ENCODE measurements at regions not wholly inside any gene's neighbourhood (a gene's known extent, or its start where the extent isn't known, plus 50 kb on each side); places are given as distances from the start of the nearest gene placed in this dataset.

DNA sequence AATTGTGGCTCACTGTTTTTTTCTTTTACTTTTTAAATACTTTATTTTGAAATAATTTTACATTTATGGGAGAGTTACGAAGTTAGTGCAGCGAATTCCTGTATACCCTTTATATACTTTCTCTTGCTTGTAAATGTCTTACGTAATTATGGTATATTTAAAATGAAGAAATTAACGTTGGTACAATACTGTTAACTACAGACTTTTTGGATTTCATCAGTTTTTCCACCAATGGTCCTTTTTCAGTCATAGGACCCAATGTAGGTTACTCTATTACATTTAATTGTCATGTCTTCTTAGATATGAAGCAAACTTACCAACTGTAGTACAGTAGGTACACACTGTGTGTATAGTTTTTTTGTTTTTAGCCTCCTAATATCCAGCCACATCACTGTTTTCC lies 76.3 kb downstream of the BOLA3 start:
- no peak for DNase-seq
- H3K4me1 Mint-ChIP-seq, result peaks cover 11% of the 10 kb centered on the region
- CTCF ChIA-PET, result no interaction called here
- no peaks in the 10 kb centered on the region for H3K27me3 Mint-ChIP-seq
- H3K9me3 Mint-ChIP-seq, result no peaks in the 10 kb centered on the region
- no peak overlapping the region for H3K27ac Mint-ChIP-seq
- POLR2A ChIA-PET, result no interaction called here
- H3K36me3 Mint-ChIP-seq (ENCODE audit: low read depth), result peaks cover 35% of the 10 kb centered on the region
- no peak overlapping the region for H3K4me3 Mint-ChIP-seq

DNA sequence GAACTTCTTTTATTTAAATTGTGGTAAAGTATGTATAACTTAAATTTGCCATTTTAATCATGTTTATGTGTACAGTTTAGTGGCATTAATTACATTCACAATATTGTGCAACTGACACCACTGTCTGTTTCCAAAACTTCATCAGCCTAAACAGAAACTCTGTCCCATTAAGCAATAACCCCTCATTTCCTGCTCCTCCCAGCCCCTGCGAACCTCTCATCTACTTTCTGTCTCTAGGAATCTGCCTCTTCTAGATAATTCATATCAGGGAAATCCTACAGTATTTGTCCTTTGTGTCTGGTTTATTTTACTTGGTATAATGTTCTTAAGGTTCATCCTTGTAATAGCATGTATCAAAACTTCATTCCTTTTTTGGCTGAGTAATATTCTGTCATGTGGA lies 75.1 kb downstream of the BOLA3 start:
- no peak for DNase-seq
- H3K27me3 Mint-ChIP-seq, result no peaks in the 10 kb centered on the region
- H3K4me1 Mint-ChIP-seq, result peaks cover 11% of the 10 kb centered on the region
- POLR2A ChIA-PET, result no interaction called here
- peaks cover 33% of the 10 kb centered on the region for H3K36me3 Mint-ChIP-seq (ENCODE audit: low read depth)
- CTCF ChIA-PET, result no interaction called here
- H3K27ac Mint-ChIP-seq, result no peak overlapping the region
- H3K9me3 Mint-ChIP-seq, result no peaks in the 10 kb centered on the region
- H3K4me3 Mint-ChIP-seq, result no peak overlapping the region

DNA sequence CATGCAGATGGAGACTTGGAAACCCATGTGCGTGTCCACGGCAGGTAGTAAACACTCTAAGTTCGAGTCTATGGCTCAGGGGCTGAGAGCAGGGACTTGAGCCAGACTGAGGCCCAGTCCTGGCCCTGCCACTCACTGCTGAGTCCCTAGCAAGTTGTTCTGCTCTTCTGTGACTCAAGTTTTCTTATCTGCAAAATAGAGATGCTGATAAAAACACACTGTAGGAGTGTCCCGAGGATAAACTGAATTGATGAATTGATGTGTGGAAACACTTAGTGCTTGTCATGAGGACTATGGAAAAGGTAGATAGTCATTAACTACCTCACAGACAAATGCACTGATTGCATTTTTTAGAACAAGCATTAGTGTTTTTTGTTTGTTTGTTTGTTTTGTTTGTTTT lies 73.2 kb downstream of the BOLA3 start:
- H3K4me3 Mint-ChIP-seq, result no peak overlapping the region
- ChIA-PET CTCF (no interaction called here), POLR2A (no interaction called here)
- no peaks in the 10 kb centered on the region for H3K9me3 Mint-ChIP-seq
- no peak for DNase-seq
- H3K27me3 Mint-ChIP-seq, result no peaks in the 10 kb centered on the region
- peaks cover 31% of the 10 kb centered on the region for H3K36me3 Mint-ChIP-seq (ENCODE audit: low read depth)
- peaks cover 11% of the 10 kb centered on the region for H3K4me1 Mint-ChIP-seq
- no peak overlapping the region for H3K27ac Mint-ChIP-seq

DNA sequence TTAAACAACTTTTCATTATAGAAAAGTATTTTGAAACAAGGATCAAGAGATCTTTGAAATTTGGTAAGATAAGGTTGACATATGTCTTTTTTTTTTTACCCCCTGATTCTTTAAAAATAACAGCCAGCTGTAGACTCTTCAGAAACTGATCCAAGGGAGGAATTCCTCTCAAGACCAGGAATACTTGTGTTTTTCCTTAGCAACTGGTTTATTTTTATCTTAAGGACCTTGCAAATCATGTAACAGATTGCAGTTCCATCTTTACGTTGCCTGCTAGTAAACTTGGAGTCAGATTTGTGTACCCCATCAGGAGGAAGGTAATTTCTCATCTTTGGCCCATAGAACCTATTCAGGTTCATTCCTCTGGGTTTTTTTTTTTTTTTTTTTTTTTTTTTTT lies 71.6 kb downstream of the BOLA3 start:
- H3K27me3 Mint-ChIP-seq, result no peaks in the 10 kb centered on the region
- ChIA-PET POLR2A (no interaction called here), CTCF (no interaction called here)
- H3K9me3 Mint-ChIP-seq, result no peaks in the 10 kb centered on the region
- DNase-seq, result no peak
- peaks cover 24% of the 10 kb centered on the region for H3K36me3 Mint-ChIP-seq (ENCODE audit: low read depth)
- no peak overlapping the region for H3K4me3 Mint-ChIP-seq
- H3K4me1 Mint-ChIP-seq, result peaks cover 11% of the 10 kb centered on the region
- no peak overlapping the region for H3K27ac Mint-ChIP-seq

DNA sequence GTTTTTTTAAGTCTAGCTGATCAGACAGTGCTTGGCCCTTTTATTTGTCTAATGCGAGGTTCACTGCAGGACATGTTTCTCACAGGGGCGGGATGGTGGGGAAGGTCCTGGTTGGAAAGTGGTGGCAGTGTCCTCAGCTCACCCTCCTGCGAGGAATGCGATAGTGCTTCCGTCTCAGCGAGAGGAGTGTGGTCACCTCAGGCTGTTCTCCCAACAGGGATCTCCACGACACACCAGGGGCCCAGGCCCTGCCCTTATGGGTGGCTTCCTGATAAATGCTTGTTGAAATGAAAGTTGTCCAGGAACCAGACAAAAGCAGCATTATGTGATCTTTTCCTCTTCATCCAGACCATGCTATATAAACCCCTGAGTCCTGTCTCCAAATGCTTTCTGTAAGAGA lies 70.1 kb downstream of the BOLA3 start:
- no peak overlapping the region for H3K27ac Mint-ChIP-seq
- H3K27me3 Mint-ChIP-seq, result no peaks in the 10 kb centered on the region
- peaks cover 23% of the 10 kb centered on the region for H3K36me3 Mint-ChIP-seq (ENCODE audit: low read depth)
- ChIA-PET CTCF (interaction anchor here (1.4 to 1.6 kb wide), 2 partner anchors 9 to 298 kb away, joined by 3 to 4 read pairs; no protein-coding TSS in a partner anchor), POLR2A (interaction anchor here (0.6 kb wide), 1 partner anchor 249 kb away, joined by 9 read pairs; the partner anchor contains the start of gene STAMBP)
- no peak overlapping the region for H3K4me3 Mint-ChIP-seq
- H3K4me1 Mint-ChIP-seq, result peaks cover 6% of the 10 kb centered on the region
- DNase-seq, result no peak
- H3K9me3 Mint-ChIP-seq, result no peaks in the 10 kb centered on the region

DNA sequence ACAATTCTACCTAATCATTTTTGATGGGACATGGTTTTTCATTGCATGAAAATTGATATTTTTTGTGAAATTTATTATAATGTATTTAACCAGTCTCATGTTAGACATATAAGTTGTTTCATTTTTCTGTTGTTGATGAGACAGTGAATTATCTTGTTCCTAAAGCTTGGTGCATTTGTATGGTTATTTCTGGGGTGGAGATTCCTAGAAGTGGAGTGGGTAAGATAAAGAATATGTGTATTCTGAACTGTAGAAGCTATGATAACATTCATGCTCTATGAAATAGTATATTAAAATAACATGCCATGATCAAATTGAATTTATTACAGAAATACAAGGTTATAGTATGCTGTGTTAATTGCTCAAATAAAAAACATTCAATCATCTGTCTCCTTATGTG lies 69.2 kb downstream of the BOLA3 start:
- no peaks in the 10 kb centered on the region for H3K27me3 Mint-ChIP-seq
- no peaks in the 10 kb centered on the region for H3K9me3 Mint-ChIP-seq
- H3K36me3 Mint-ChIP-seq (ENCODE audit: low read depth), result peaks cover 20% of the 10 kb centered on the region
- no peaks in the 10 kb centered on the region for H3K4me1 Mint-ChIP-seq
- H3K27ac Mint-ChIP-seq, result no peak overlapping the region
- ChIA-PET POLR2A (no interaction called here), CTCF (interaction anchor here (1.4 to 1.6 kb wide), 2 partner anchors 10 to 299 kb away, joined by 3 to 4 read pairs; no protein-coding TSS in a partner anchor)
- DNase-seq, result no peak
- no peak overlapping the region for H3K4me3 Mint-ChIP-seq

DNA sequence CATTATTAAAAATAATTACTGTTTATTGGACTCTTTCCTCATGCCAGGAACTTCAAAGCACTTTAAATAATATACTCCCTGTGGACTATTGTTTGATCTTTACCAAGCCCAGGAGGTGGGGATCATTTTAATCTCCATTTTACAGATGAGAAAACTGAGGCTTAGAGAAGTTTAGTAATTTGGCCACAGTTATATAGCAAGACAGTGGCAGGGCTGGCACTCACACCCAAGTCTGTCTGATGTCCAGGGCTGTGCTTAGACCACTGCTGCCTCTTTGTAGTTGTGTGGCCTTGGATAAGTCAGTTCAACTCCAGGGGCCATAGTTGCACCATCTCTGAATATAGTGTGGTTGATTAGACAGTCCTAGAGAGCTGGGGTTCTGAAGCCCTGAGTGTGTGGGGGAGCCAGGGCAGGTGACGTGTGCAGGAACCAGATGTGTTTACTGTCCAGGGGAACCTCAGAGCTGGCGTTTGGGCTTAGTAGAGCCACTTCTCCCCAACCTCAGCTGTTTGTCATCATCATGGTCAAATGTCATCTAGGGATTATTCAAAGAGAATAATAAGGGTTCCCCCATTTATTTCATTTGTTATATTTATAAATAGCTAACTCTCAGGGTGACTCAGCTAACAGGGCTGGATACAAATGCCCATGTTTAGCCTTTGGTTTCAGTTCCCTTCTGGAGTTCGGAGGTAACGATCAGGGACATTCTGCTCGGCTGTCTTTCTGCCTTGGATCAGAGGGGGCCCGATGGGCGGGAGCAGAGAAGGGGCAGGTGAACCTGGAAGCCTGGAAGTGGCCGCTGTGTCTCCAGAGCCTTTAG lies 68.0 kb downstream of the BOLA3 start:
- POLR2A ChIA-PET, result no interaction called here
- no peak overlapping the region for H3K27ac Mint-ChIP-seq
- H3K27me3 Mint-ChIP-seq, result no peaks in the 10 kb centered on the region
- H3K4me1 Mint-ChIP-seq, result no peaks in the 10 kb centered on the region
- no peak for DNase-seq
- H3K9me3 Mint-ChIP-seq, result no peaks in the 10 kb centered on the region
- CTCF ChIA-PET, result interaction anchor here (0.6 to 1.4 kb wide), 2 partner anchors 11 to 24 kb away, joined by 3 read pairs; no protein-coding TSS in a partner anchor
- peaks cover 20% of the 10 kb centered on the region for H3K36me3 Mint-ChIP-seq (ENCODE audit: low read depth)
- H3K4me3 Mint-ChIP-seq, result no peak overlapping the region

DNA sequence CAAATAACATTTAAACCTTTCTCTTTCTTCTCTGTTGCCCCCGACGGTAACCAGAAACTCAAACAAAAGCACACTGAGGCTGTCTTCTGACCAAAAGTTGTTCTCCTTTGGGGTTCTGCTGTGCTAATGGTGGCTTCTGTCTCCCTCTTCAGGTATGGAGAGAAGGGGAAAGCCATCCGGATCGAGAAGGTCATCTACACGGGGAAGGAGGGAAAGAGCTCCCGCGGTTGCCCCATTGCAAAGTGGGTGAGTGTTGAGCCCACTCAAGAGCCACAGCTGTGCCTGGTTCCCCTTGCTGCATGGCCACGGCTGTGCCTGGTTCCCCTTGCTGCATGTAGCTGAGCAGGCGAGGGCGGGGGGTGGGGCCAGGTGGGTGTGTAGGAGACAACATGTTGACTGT lies 67.4 kb downstream of the BOLA3 start:
- H3K4me3 Mint-ChIP-seq, result no peak overlapping the region
- no peaks in the 10 kb centered on the region for H3K9me3 Mint-ChIP-seq
- H3K27me3 Mint-ChIP-seq, result no peaks in the 10 kb centered on the region
- no peak for DNase-seq
- H3K27ac Mint-ChIP-seq, result no peak overlapping the region
- POLR2A ChIA-PET, result no interaction called here
- peaks cover 20% of the 10 kb centered on the region for H3K36me3 Mint-ChIP-seq (ENCODE audit: low read depth)
- CTCF ChIA-PET, result interaction anchor here (0.9 to 1.4 kb wide), 2 partner anchors 12 to 14 kb away, joined by 3 read pairs; no protein-coding TSS in a partner anchor
- H3K4me1 Mint-ChIP-seq, result no peaks in the 10 kb centered on the region

DNA sequence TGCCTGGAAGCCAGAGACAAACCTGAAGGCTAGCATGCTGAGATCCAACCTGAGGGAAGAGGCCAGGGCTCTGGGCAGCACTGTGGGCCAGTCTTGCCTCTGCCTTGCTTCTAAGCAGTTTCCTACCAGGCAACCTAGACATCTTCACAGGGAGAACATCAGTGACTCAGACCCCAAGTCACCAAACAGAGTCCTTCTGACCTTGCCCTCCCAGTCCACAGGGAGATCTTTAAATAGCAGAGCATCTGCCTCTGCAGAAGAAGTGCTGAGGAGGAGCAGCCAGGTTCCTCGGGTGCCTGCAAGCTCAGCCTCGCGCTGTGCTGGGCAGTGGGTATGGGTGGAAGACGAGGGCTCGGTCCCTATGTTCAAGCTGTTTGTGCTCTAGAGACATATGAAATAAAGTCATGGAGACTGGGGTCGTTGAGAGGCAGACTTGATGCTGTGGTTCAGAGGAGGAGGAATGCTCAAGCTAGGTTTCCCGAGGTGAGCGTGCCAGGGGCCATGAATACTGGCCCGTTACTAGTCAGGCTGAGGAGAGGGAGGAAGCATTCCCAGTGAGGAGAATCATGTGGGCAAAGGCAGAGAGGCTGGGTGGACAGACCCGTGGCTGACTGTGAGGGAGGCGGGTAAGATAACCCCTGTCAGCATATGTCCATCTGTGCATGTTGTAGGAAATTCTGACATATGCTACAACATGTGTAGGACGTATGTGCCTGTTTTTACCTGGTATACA lies 66.5 kb downstream of the BOLA3 start:
- Mint-ChIP-seq H3K27ac (peak overlapping the region; percentile 22), H3K4me1 (no peaks in the 10 kb centered on the region), H3K36me3 (ENCODE audit: low read depth) (peaks cover 18% of the 10 kb centered on the region), H3K4me3 (no peak overlapping the region), H3K27me3 (no peaks in the 10 kb centered on the region), H3K9me3 (no peaks in the 10 kb centered on the region)
- CTCF ChIA-PET, result interaction anchor here (0.9 kb wide), 1 partner anchor 15 kb away, joined by 3 read pairs; no protein-coding TSS in a partner anchor
- DNase-seq, result no peak
- POLR2A ChIA-PET, result interaction anchor here (0.5 kb wide), 1 partner anchor 207 kb away, joined by 3 read pairs; no protein-coding TSS in a partner anchor

DNA sequence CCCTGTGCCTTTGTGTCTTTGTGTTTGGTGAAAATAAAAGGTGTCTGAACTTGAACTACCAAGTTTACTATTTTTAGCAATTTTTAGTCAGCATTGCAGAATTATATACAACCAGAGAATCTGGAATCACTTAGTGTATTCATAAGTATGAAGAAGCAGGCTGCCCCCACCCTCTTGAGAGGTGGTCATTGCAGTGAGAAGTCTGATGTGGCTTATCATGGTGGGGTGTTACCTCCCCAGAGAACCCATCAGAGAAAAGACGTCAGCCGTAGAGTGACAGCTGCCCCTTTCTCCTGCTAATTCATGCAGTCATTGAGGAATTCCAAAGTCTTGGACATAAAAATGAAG lies 66.0 kb downstream of the BOLA3 start:
- ChIA-PET CTCF (no interaction called here), POLR2A (interaction anchor here (0.5 kb wide), 1 partner anchor 208 kb away, joined by 3 read pairs; no protein-coding TSS in a partner anchor)
- Mint-ChIP-seq H3K4me1 (no peaks in the 10 kb centered on the region), H3K36me3 (ENCODE audit: low read depth) (peaks cover 17% of the 10 kb centered on the region), H3K27me3 (no peaks in the 10 kb centered on the region), H3K9me3 (no peaks in the 10 kb centered on the region), H3K4me3 (no peak overlapping the region), H3K27ac (no peak overlapping the region)
- DNase-seq, result no peak

DNA sequence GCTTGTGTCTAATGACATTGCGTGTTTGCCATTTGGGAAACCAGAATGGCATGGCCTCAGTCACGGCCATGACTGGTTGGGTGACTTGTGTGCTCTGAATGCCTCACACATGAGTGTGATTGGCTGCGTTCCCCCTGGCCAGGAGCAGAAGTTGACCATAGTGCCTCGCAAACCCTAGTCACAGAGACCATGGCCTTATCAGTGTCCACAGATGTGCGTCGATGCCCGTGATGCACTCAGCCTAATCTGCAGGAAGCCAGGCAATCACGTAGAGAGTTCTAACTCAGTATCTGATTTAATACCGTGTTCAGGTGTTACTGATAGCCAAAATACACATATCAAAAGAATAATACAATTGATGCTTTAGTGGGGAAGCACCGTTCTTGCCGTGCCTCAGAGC lies 64.0 kb downstream of the BOLA3 start:
- Mint-ChIP-seq H3K36me3 (ENCODE audit: low read depth) (peaks cover 20% of the 10 kb centered on the region), H3K4me3 (no peak overlapping the region), H3K27ac (no peak overlapping the region), H3K27me3 (no peaks in the 10 kb centered on the region), H3K9me3 (no peaks in the 10 kb centered on the region), H3K4me1 (no peaks in the 10 kb centered on the region)
- POLR2A ChIA-PET, result no interaction called here
- CTCF ChIA-PET, result interaction anchor here (1.3 kb wide), 1 partner anchor 31 kb away, joined by 4 read pairs; no protein-coding TSS in a partner anchor
- no peak for DNase-seq
